A673 (cell line): ENCODE measurements at regions not wholly inside any gene's neighbourhood (a gene's known extent, or its start where the extent isn't known, plus 50 kb on each side); places are given as distances from the start of the nearest gene placed in this dataset.

Experiments used
- EZH2 ChIP-seq: fragments of 200-600 bp; sonication (generic); IDR thresholded peaks from 2 replicates; pipeline ENCODE4 v1.6.1; 2017; ENCODE audit warnings: borderline replicate concordance, low read depth, mild to moderate bottlenecking, mixed read lengths, antibody characterized with exemption, low read length; ENCODE audit not compliant: poor library complexity, severe bottlenecking
- TF ChIP-seq, protein P1 (sequence below): fragments of 300-800, 200-600 bp; sonication (generic); conservative IDR thresholded peaks from 2 replicates; pipeline ENCODE4 v1.5.1; 2017; ENCODE audit warnings: low read depth, mild to moderate bottlenecking, antibody characterized with exemption, low read length, moderate library complexity, mixed read lengths

DNA sequence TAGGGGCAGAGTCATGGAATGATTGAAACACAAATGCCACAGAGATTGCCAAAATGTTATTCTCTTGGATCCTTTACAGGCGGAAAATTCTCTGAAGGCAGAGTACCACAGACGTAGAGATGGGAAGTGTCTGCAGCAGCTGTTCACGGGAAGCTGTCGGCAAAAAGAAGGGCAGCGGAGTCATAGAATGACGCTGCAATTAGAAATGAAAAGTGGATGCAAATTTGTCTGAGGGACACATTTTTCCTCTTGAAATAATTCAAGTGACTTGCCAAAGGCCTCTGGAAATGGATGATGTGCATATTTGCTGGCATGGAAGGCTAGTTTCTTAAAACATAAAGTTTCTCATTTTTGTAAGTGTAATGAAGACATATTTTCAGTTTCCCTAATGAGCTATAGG lies 77.5 kb upstream of the PLD5 start:
- TF ChIP-seq, protein P1, sequence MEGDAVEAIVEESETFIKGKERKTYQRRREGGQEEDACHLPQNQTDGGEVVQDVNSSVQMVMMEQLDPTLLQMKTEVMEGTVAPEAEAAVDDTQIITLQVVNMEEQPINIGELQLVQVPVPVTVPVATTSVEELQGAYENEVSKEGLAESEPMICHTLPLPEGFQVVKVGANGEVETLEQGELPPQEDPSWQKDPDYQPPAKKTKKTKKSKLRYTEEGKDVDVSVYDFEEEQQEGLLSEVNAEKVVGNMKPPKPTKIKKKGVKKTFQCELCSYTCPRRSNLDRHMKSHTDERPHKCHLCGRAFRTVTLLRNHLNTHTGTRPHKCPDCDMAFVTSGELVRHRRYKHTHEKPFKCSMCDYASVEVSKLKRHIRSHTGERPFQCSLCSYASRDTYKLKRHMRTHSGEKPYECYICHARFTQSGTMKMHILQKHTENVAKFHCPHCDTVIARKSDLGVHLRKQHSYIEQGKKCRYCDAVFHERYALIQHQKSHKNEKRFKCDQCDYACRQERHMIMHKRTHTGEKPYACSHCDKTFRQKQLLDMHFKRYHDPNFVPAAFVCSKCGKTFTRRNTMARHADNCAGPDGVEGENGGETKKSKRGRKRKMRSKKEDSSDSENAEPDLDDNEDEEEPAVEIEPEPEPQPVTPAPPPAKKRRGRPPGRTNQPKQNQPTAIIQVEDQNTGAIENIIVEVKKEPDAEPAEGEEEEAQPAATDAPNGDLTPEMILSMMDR = no peak
- TF ChIP-seq EZH2 = no peak
